ENCODE measurements at regions not wholly inside any gene's neighbourhood (a gene's known extent, or its start where the extent isn't known, plus 50 kb on each side); places are given as distances from the start of the nearest gene placed in this dataset.

DNA sequence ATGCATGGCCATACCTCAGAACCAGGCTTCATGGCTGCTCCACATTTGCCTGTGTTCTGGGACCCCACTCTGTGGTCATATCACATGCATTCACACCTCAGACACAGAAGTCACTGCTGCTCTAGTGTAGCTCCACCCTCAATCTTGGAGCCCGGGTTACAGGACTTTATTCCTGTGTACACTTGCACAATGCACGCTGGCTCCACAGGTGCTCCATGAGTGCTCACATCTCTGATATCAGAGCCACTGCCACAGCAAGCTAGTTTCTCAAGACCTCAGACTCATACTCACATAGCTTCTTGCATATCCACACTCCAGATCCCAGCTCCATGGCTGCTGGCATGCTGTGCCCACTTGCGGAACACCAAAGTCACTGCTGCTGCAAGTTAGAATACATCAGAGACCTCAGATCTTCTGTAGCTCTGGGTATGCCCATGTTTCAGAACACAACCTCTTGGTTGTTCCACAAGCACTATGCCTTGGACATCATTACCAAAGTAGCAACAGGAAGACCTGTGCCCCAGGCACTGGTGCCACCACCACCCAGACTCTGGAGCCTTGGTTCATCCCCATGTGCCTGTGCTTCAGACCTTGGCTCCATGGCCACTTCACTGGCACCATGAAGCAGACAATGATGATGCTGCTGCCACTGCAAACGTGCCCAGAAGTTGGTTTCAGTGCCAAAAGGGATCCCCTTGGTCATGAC, 269.5 kb upstream of the PCDH20 start:
- TF ChIP-seq, protein P1, sequence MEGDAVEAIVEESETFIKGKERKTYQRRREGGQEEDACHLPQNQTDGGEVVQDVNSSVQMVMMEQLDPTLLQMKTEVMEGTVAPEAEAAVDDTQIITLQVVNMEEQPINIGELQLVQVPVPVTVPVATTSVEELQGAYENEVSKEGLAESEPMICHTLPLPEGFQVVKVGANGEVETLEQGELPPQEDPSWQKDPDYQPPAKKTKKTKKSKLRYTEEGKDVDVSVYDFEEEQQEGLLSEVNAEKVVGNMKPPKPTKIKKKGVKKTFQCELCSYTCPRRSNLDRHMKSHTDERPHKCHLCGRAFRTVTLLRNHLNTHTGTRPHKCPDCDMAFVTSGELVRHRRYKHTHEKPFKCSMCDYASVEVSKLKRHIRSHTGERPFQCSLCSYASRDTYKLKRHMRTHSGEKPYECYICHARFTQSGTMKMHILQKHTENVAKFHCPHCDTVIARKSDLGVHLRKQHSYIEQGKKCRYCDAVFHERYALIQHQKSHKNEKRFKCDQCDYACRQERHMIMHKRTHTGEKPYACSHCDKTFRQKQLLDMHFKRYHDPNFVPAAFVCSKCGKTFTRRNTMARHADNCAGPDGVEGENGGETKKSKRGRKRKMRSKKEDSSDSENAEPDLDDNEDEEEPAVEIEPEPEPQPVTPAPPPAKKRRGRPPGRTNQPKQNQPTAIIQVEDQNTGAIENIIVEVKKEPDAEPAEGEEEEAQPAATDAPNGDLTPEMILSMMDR (IDR thresholded peaks at IDR 0.05; ENCODE audit: extremely low read depth in 1 of 2, insufficient read depth in 1 of 2, low read depth in 1 of 2, low read length in 2 of 2): no peak
- no peak for TF ChIP-seq POLR2A (IDR thresholded peaks at IDR 0.05; ENCODE audit: low read depth, low read length)
- TF ChIP-seq, protein P2, sequence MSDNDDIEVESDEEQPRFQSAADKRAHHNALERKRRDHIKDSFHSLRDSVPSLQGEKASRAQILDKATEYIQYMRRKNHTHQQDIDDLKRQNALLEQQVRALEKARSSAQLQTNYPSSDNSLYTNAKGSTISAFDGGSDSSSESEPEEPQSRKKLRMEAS (IDR thresholded peaks at IDR 0.05; ENCODE audit: insufficient read depth, insufficient read length): no peak
- no peak for TF ChIP-seq MYC (IDR thresholded peaks at IDR 0.05; ENCODE audit: low read depth, low read length)

All from endothelial cell of umbilical vein (primary cell).